GM12892 (cell line): ENCODE measurements at regions not wholly inside any gene's neighbourhood (a gene's known extent, or its start where the extent isn't known, plus 50 kb on each side); places are given as distances from the start of the nearest gene placed in this dataset.

ENCODE experiments used
- DNase-seq: peaks from one replicate; pipeline ENCODE4 v3.0.0; 2011; ENCODE audit not compliant: insufficient read length
- FAIRE-seq: peaks from 2 replicates; lab custom pipeline; 2011; peaks lifted over from hg19 to GRCh38; lab: Jason Lieb, UNC
- POLR2A ChIP-seq: IDR thresholded peaks from 2 replicates; pipeline ENCODE4 v1.6.1; 2011; ENCODE audit warnings: low read depth, low read length, control low read depth
- POLR2AphosphoS5 ChIP-seq: IDR thresholded peaks from 2 replicates; pipeline ENCODE4 v1.6.1; 2011; ENCODE audit warnings: low read depth, low read length, control low read depth
- TAF1 ChIP-seq: IDR thresholded peaks from 2 replicates; pipeline ENCODE4 v1.6.1; 2011; ENCODE audit warnings: low read depth, mild to moderate bottlenecking, control low read depth, low read length, borderline replicate concordance

GRCh38 chr6:4620284-4621151 lies 155.7 kb upstream of the CDYL start:
- DNase-seq (no peak), FAIRE-seq (no peak)
- TF ChIP-seq POLR2AphosphoS5 (no peak), TAF1 (no peak), POLR2A (no peak)

GRCh38 chr6:4616311-4616710 lies 159.9 kb upstream of the CDYL start:
- FAIRE-seq (no peak), DNase-seq (no peak)
- no peak for TF ChIP-seq POLR2AphosphoS5

GRCh38 chr6:4615891-4616290 lies 160.3 kb upstream of the CDYL start:
- FAIRE-seq (no peak), DNase-seq (no peak)
- TF ChIP-seq TAF1 (no peak), POLR2AphosphoS5 (no peak), POLR2A (no peak)

GRCh38 chr6:4615231-4615630 lies 161.0 kb upstream of the CDYL start:
- DNase-seq (no peak), FAIRE-seq (no peak)
- no peak for TF ChIP-seq TAF1
- TF ChIP-seq POLR2A: no peak
- TF ChIP-seq POLR2AphosphoS5: no peak

GRCh38 chr6:4614637-4615036 lies 161.6 kb upstream of the CDYL start:
- DNase-seq (no peak), FAIRE-seq (no peak)
- TF ChIP-seq POLR2AphosphoS5 (no peak), POLR2A (no peak), TAF1 (no peak)

- no peak for TF ChIP-seq POLR2AphosphoS5
- TF ChIP-seq POLR2A: no peak
- TF ChIP-seq TAF1: no peak
- FAIRE-seq: no peak
Observed at GRCh38 chr6:4613795-4614194, 162.4 kb upstream of the CDYL start.

GRCh38 chr6:4613381-4613780 lies 162.8 kb upstream of the CDYL start:
- TF ChIP-seq TAF1 (no peak), POLR2AphosphoS5 (no peak), POLR2A (no peak)
- no peak for FAIRE-seq
- no peak for DNase-seq

More at GRCh38 chr6:4613795-4614194, 162.4 kb upstream of the CDYL start:
- DNase-seq: no peak

- TF ChIP-seq POLR2A: no peak
- TF ChIP-seq POLR2AphosphoS5: no peak
- no peak for TF ChIP-seq TAF1
- DNase-seq: no peak
- no peak for FAIRE-seq
Observed at GRCh38 chr6:4612636-4613171, 163.5 kb upstream of the CDYL start.

GRCh38 chr6:4611429-4612129 lies 164.6 kb upstream of the CDYL start:
- TF ChIP-seq POLR2AphosphoS5 (no peak), TAF1 (no peak), POLR2A (no peak)
- no peak for FAIRE-seq
- no peak for DNase-seq

GRCh38 chr6:4610256-4610655 lies 165.9 kb upstream of the CDYL start:
- FAIRE-seq (no peak), DNase-seq (no peak)
- TF ChIP-seq TAF1 (no peak), POLR2A (no peak), POLR2AphosphoS5 (no peak)

- no peak for DNase-seq
- no peak for FAIRE-seq
- TF ChIP-seq POLR2AphosphoS5 (no peak), TAF1 (no peak), POLR2A (no peak)
Observed at GRCh38 chr6:4608361-4609115, 167.7 kb upstream of the CDYL start.
